ENCODE measurements at regions not wholly inside any gene's neighbourhood (a gene's known extent, or its start where the extent isn't known, plus 50 kb on each side); places are given as distances from the start of the nearest gene placed in this dataset.

DNA sequence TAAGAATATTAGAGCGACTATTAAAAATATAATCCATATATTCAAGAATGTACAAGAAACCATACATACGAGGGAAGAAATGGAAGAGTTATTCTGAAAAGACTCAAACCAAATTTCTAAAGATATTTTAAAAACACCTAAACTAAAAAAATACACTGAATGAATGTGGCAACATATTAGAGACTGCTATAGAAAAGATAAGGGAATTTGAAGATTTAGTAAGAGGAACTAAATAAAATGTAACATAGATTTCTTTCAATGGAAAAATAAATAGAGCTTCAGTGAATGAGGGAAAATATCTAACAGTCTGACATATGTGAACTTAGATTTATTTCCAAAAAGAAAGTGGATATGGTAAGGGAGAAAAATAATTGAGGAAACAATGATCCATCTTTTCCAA, 194.9 kb upstream of the STXBP5 start (continued):
- TF ChIP-seq, protein P1, sequence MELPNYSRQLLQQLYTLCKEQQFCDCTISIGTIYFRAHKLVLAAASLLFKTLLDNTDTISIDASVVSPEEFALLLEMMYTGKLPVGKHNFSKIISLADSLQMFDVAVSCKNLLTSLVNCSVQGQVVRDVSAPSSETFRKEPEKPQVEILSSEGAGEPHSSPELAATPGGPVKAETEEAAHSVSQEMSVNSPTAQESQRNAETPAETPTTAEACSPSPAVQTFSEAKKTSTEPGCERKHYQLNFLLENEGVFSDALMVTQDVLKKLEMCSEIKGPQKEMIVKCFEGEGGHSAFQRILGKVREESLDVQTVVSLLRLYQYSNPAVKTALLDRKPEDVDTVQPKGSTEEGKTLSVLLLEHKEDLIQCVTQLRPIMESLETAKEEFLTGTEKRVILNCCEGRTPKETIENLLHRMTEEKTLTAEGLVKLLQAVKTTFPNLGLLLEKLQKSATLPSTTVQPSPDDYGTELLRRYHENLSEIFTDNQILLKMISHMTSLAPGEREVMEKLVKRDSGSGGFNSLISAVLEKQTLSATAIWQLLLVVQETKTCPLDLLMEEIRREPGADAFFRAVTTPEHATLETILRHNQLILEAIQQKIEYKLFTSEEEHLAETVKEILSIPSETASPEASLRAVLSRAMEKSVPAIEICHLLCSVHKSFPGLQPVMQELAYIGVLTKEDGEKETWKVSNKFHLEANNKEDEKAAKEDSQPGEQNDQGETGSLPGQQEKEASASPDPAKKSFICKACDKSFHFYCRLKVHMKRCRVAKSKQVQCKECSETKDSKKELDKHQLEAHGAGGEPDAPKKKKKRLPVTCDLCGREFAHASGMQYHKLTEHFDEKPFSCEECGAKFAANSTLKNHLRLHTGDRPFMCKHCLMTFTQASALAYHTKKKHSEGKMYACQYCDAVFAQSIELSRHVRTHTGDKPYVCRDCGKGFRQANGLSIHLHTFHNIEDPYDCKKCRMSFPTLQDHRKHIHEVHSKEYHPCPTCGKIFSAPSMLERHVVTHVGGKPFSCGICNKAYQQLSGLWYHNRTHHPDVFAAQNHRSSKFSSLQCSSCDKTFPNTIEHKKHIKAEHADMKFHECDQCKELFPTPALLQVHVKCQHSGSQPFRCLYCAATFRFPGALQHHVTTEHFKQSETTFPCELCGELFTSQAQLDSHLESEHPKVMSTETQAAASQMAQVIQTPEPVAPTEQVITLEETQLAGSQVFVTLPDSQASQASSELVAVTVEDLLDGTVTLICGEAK (IDR thresholded peaks at IDR 0.05; ENCODE audit: borderline replicate concordance) = no peak
- TF ChIP-seq, protein P2, sequence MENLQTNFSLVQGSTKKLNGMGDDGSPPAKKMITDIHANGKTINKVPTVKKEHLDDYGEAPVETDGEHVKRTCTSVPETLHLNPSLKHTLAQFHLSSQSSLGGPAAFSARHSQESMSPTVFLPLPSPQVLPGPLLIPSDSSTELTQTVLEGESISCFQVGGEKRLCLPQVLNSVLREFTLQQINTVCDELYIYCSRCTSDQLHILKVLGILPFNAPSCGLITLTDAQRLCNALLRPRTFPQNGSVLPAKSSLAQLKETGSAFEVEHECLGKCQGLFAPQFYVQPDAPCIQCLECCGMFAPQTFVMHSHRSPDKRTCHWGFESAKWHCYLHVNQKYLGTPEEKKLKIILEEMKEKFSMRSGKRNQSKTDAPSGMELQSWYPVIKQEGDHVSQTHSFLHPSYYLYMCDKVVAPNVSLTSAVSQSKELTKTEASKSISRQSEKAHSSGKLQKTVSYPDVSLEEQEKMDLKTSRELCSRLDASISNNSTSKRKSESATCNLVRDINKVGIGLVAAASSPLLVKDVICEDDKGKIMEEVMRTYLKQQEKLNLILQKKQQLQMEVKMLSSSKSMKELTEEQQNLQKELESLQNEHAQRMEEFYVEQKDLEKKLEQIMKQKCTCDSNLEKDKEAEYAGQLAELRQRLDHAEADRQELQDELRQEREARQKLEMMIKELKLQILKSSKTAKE (IDR thresholded peaks at IDR 0.05; ENCODE audit: low read depth, poor library complexity, severe bottlenecking) = no peak
- TF ChIP-seq, protein P3, sequence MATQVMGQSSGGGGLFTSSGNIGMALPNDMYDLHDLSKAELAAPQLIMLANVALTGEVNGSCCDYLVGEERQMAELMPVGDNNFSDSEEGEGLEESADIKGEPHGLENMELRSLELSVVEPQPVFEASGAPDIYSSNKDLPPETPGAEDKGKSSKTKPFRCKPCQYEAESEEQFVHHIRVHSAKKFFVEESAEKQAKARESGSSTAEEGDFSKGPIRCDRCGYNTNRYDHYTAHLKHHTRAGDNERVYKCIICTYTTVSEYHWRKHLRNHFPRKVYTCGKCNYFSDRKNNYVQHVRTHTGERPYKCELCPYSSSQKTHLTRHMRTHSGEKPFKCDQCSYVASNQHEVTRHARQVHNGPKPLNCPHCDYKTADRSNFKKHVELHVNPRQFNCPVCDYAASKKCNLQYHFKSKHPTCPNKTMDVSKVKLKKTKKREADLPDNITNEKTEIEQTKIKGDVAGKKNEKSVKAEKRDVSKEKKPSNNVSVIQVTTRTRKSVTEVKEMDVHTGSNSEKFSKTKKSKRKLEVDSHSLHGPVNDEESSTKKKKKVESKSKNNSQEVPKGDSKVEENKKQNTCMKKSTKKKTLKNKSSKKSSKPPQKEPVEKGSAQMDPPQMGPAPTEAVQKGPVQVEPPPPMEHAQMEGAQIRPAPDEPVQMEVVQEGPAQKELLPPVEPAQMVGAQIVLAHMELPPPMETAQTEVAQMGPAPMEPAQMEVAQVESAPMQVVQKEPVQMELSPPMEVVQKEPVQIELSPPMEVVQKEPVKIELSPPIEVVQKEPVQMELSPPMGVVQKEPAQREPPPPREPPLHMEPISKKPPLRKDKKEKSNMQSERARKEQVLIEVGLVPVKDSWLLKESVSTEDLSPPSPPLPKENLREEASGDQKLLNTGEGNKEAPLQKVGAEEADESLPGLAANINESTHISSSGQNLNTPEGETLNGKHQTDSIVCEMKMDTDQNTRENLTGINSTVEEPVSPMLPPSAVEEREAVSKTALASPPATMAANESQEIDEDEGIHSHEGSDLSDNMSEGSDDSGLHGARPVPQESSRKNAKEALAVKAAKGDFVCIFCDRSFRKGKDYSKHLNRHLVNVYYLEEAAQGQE (IDR thresholded peaks at IDR 0.05; ENCODE audit: low read depth, low read length) = no peak
- no peak for TF ChIP-seq POU2F2 (IDR thresholded peaks at IDR 0.05; ENCODE audit: borderline replicate concordance, low read depth, low read length)
- TF ChIP-seq, protein P4, sequence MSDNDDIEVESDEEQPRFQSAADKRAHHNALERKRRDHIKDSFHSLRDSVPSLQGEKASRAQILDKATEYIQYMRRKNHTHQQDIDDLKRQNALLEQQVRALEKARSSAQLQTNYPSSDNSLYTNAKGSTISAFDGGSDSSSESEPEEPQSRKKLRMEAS (IDR thresholded peaks at IDR 0.05; ENCODE audit: low read depth, low read length) = no peak
- TF ChIP-seq MTA3 (IDR thresholded peaks at IDR 0.05; ENCODE audit: borderline replicate concordance, low read length) = no peak
- no peak for TF ChIP-seq SIX5 (IDR thresholded peaks at IDR 0.05; ENCODE audit: low read depth, low read length, severe bottlenecking)

Data from GM12878 (cell line).